ENCODE measurements at regions not wholly inside any gene's neighbourhood (a gene's known extent, or its start where the extent isn't known, plus 50 kb on each side); places are given as distances from the start of the nearest gene placed in this dataset.
"Not testable (repeated sequence)": the region's sequence is repeated elsewhere in the genome, so short reads cannot be mapped to it uniquely, and the experiment has no call there.

DNA sequence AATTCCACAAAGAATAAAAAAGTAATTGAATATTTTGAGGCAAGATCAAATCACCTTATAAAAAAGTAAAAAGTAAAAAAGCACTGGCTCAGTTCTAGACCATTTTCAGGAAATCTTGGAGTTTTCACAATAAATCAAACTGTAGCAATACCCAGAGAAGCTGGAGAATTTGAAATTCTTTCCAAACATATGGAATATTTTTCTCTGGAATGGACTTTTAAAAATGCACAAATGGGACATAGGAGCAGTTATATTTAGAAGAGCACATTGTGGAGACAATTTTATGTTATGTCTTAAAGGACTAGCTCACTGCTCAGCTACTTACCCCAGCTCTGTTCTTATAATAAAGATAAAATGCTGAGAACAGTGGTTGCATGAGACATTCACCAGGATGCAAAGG, 211.9 kb upstream of the KIT start:
- no peaks in the 10 kb centered on the region for H4K20me1 ChIP-seq (ENCODE audit: low read depth)
- DNase-seq (ENCODE audit: low spot score) = no peak
- H3K36me3 ChIP-seq = no peaks in the 10 kb centered on the region
- TF ChIP-seq, protein P1, sequence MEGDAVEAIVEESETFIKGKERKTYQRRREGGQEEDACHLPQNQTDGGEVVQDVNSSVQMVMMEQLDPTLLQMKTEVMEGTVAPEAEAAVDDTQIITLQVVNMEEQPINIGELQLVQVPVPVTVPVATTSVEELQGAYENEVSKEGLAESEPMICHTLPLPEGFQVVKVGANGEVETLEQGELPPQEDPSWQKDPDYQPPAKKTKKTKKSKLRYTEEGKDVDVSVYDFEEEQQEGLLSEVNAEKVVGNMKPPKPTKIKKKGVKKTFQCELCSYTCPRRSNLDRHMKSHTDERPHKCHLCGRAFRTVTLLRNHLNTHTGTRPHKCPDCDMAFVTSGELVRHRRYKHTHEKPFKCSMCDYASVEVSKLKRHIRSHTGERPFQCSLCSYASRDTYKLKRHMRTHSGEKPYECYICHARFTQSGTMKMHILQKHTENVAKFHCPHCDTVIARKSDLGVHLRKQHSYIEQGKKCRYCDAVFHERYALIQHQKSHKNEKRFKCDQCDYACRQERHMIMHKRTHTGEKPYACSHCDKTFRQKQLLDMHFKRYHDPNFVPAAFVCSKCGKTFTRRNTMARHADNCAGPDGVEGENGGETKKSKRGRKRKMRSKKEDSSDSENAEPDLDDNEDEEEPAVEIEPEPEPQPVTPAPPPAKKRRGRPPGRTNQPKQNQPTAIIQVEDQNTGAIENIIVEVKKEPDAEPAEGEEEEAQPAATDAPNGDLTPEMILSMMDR (IDR thresholded peaks at IDR 0.05) = no peak
- Mint-ChIP-seq H3K27ac (no peak overlapping the region), H3K36me3 (no peaks in the 10 kb centered on the region), H3K4me3 (no peak overlapping the region), H3K27me3 (ENCODE audit: insufficient read depth, low read depth) (peaks cover 14% of the 10 kb centered on the region), H3K9me3 (peaks cover 17% of the 10 kb centered on the region), H3K4me1 (no peaks in the 10 kb centered on the region)
- no peak overlapping the region for H3K4me2 ChIP-seq
- no peaks in the 10 kb centered on the region for H3K79me2 ChIP-seq (ENCODE audit: low read depth)
- H3K27me3 ChIP-seq = peaks cover 56% of the 10 kb centered on the region
- no peak overlapping the region for H2AFZ ChIP-seq (replicated peaks)
- no peak overlapping the region for H3K4me3 ChIP-seq
- no peaks in the 10 kb centered on the region for H3K9me3 ChIP-seq (ENCODE audit: low read depth)
- H3K27ac ChIP-seq = no peak overlapping the region
- no peak overlapping the region for H3K9ac ChIP-seq
- H3K4me1 ChIP-seq = peaks cover 7% of the 10 kb centered on the region
- peaks cover 11% of the 10 kb centered on the region for H3F3A ChIP-seq (ENCODE audit: low read depth)

DNA sequence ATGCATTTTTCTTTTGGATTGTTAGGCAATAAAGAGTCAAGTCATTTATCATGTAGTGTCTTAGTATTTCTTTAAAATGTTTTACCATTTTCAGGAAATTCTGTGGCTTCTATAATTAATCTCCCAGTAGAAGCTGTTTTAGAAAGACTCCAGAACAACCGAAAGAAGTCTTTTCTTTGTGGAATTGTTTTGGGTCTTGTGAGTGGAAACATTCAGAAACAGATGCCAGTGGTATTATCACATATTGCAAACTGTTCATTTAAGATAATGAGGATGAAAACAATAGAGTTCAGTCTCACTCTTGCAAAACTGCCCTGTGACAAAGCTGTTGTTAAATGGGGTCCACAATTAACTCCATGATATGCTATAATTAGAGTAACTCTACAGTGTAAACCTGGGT, 211.2 kb upstream of the KIT start:
- Histone ChIP-seq H3K79me2 (ENCODE audit: low read depth) (no peaks in the 10 kb centered on the region), H2AFZ (replicated peaks) (no peak overlapping the region), H3K27ac (no peak overlapping the region), H3K4me3 (no peak overlapping the region), H3K36me3 (no peaks in the 10 kb centered on the region), H3F3A (ENCODE audit: low read depth) (peaks cover 4% of the 10 kb centered on the region), H3K27me3 (peaks cover 49% of the 10 kb centered on the region), H3K4me2 (no peak overlapping the region), H3K4me1 (no peaks in the 10 kb centered on the region), H3K9me3 (ENCODE audit: low read depth) (no peaks in the 10 kb centered on the region), H3K9ac (no peak overlapping the region), H4K20me1 (ENCODE audit: low read depth) (no peaks in the 10 kb centered on the region)
- Mint-ChIP-seq H3K9me3 (peaks cover 19% of the 10 kb centered on the region), H3K4me1 (no peaks in the 10 kb centered on the region), H3K27me3 (ENCODE audit: insufficient read depth, low read depth) (peaks cover 14% of the 10 kb centered on the region), H3K36me3 (no peaks in the 10 kb centered on the region), H3K4me3 (no peak overlapping the region), H3K27ac (no peak overlapping the region)
- TF ChIP-seq EZH2phosphoT487 (IDR thresholded peaks at IDR 0.05) = no peak
- no peak for TF ChIP-seq EZH2 (IDR thresholded peaks at IDR 0.05)
- TF ChIP-seq, protein P1 (IDR thresholded peaks at IDR 0.05) = no peak
- no peak for DNase-seq (ENCODE audit: low spot score)

DNA sequence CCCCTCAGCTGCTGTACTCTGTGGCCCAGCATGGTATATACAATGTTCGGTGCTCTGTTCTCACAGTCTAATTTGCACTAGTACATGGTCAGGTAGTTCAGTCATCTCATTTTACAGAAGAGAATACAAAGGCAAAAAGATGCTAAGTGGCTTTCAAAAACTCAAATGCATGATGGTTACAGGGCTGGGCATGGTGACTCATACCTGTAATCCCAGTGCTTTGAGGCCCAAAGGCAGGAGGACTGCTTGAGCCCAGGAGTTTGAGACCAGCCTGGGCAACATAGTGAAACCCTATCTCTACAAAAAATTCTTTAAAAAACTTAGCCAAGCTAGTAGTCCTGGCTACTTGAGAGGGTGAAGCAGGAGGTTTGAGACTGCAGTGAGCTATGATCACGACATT, 210.5 kb upstream of the KIT start:
- Histone ChIP-seq H3K79me2 (ENCODE audit: low read depth) (no peaks in the 10 kb centered on the region), H3K27me3 (peaks cover 42% of the 10 kb centered on the region), H3K9me3 (ENCODE audit: low read depth) (no peaks in the 10 kb centered on the region), H3K4me3 (no peak overlapping the region), H3K9ac (no peak overlapping the region), H3K27ac (no peak overlapping the region), H3K4me1 (no peaks in the 10 kb centered on the region), H3K36me3 (no peaks in the 10 kb centered on the region), H3K4me2 (no peak overlapping the region), H3F3A (ENCODE audit: low read depth) (no peaks in the 10 kb centered on the region), H2AFZ (replicated peaks) (no peak overlapping the region), H4K20me1 (ENCODE audit: low read depth) (no peaks in the 10 kb centered on the region)
- Mint-ChIP-seq H3K36me3 (no peaks in the 10 kb centered on the region), H3K4me3 (no peak overlapping the region), H3K27me3 (ENCODE audit: insufficient read depth, low read depth) (peaks cover 12% of the 10 kb centered on the region), H3K9me3 (peaks cover 23% of the 10 kb centered on the region), H3K27ac (no peak overlapping the region), H3K4me1 (no peaks in the 10 kb centered on the region)
- DNase-seq (ENCODE audit: low spot score) = no peak
- TF ChIP-seq, protein P1 (IDR thresholded peaks at IDR 0.05) = no peak
- TF ChIP-seq EZH2phosphoT487 (IDR thresholded peaks at IDR 0.05) (no peak), EZH2 (IDR thresholded peaks at IDR 0.05) (no peak)

DNA sequence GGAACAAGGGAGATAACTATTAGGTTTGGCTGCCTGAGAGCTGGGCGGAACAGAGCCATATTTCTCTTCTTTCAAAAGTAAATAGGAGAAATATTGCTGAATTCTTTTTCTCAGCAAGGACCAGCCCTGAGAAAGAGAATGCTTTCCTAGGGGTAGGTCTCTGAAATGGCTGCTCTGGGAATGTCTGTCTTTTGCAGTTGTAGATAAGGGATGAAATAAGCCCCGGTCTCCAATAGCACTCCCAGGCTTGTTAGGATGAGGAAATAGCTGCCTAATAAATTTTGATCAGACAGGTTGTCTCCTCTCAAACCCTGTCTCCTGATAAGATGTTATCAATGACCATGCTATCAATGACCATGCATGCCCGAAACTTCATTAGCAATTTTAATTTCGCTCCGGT, 207.8 kb upstream of the KIT start:
- no peaks in the 10 kb centered on the region for H3K9me3 ChIP-seq (ENCODE audit: low read depth)
- no peak for DNase-seq (ENCODE audit: low spot score)
- H3K4me2 ChIP-seq = no peak overlapping the region
- Mint-ChIP-seq H3K36me3 (no peaks in the 10 kb centered on the region), H3K4me3 (no peak overlapping the region), H3K27ac (no peak overlapping the region), H3K9me3 (peaks cover 23% of the 10 kb centered on the region), H3K27me3 (ENCODE audit: insufficient read depth, low read depth) (peaks cover 6% of the 10 kb centered on the region), H3K4me1 (no peaks in the 10 kb centered on the region)
- no peak overlapping the region for H3K9ac ChIP-seq
- H3K79me2 ChIP-seq (ENCODE audit: low read depth) = no peaks in the 10 kb centered on the region
- H4K20me1 ChIP-seq (ENCODE audit: low read depth) = no peaks in the 10 kb centered on the region
- H2AFZ ChIP-seq (replicated peaks) = no peak overlapping the region
- peaks cover 15% of the 10 kb centered on the region for H3K27me3 ChIP-seq
- no peak for TF ChIP-seq EZH2 (IDR thresholded peaks at IDR 0.05)
- no peaks in the 10 kb centered on the region for H3K4me1 ChIP-seq
- no peaks in the 10 kb centered on the region for H3F3A ChIP-seq (ENCODE audit: low read depth)
- no peaks in the 10 kb centered on the region for H3K36me3 ChIP-seq
- H3K4me3 ChIP-seq = no peak overlapping the region
- H3K27ac ChIP-seq = no peak overlapping the region

DNA sequence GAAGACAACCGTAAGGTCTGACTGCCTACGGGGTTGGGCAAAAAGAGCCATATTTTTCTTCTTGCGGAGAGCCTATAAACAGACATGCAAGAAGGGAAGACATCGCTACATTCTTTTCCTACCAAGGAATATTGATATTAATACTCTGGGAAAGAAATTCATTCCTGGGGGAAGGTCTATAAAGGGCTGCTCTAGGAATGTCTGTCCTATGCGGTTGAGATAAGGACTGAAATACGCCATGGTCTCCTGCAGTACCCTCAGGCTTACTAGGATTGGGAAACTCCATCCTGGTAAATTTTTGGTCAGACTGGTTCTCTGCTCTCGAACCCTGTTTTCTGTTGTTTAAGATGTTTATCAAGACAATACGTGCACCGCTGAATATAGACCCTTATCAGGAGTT, 190.8 kb upstream of the KIT start:
- not testable (repeated sequence) for H2AFZ ChIP-seq (replicated peaks); H3K27ac Mint-ChIP-seq; H3K27me3 Mint-ChIP-seq (ENCODE audit: insufficient read depth, low read depth); H3K4me1 ChIP-seq; H3K27me3 ChIP-seq; H3K4me3 ChIP-seq; H3F3A ChIP-seq (ENCODE audit: low read depth); H3K79me2 ChIP-seq (ENCODE audit: low read depth); H3K9me3 ChIP-seq (ENCODE audit: low read depth); H3K4me3 Mint-ChIP-seq; H3K9ac ChIP-seq; H3K4me2 ChIP-seq; H3K36me3 Mint-ChIP-seq; H3K4me1 Mint-ChIP-seq; H4K20me1 ChIP-seq (ENCODE audit: low read depth); H3K27ac ChIP-seq; H3K36me3 ChIP-seq; DNase-seq (ENCODE audit: low spot score)
- H3K9me3 Mint-ChIP-seq = peaks cover 29% of the 10 kb centered on the region

Measured in neural progenitor cell (in vitro differentiated cells).